Naive thymus-derived CD8-positive, alpha-beta T cell (primary cell): ENCODE measurements at regions not wholly inside any gene's neighbourhood (a gene's known extent, or its start where the extent isn't known, plus 50 kb on each side); places are given as distances from the start of the nearest gene placed in this dataset.

Experiments
- ATAC-seq, 2 donors: fragments of 150-1000 bp; cut with Tn5 transposase in 1 of 2; sonication (Bioruptor Pico), chemical (Tn5 transposase) in 1 of 2; 1 replicate in 1 of 2; 2 replicates in 1 of 2; pipeline ENCODE4 v1.10.0; 2021; ENCODE audit warnings: mild to moderate bottlenecking in 2 of 2, moderate library complexity in 2 of 2
- POLR2A ChIA-PET: fragments of 350-600 bp; sonication (Branson Sonifier 250); formaldehyde crosslinking; loops from one replicate; lab custom pipeline; 2021; ENCODE audit warnings: antibody characterized with exemption; lab: Charles Lee
- DNase-seq, 10 donors: peaks; one replicate each; pipeline versions ENCODE4 v3.0.0 to v3.0.0-alpha.2; 2020 to 2022
- H3K27ac Mint-ChIP-seq, 10 donors: one replicate each; pipeline ENCODE4 v1.8.0; 2020 to 2022; ENCODE audit warnings: mild to moderate bottlenecking in 10 of 10, mixed read lengths in 10 of 10, moderate library complexity in 4 of 10, inconsistent platforms in 1 of 10
- H3K27me3 Mint-ChIP-seq, 5 donors: one replicate each; pipeline ENCODE4 v1.8.0; 2021 to 2022; ENCODE audit warnings: mixed read lengths in 5 of 5
- H3K36me3 Mint-ChIP-seq, 3 donors: one replicate each; pipeline ENCODE4 v1.8.0; 2020 to 2022; ENCODE audit warnings: mixed read lengths in 3 of 3, mild to moderate bottlenecking in 2 of 3, inconsistent platforms in 1 of 3
- H3K4me1 Mint-ChIP-seq, 4 donors: one replicate each; pipeline ENCODE4 v1.8.0; 2021 to 2022; ENCODE audit warnings: mixed read lengths in 4 of 4
- H3K4me3 Mint-ChIP-seq, 10 donors: one replicate each; pipeline ENCODE4 v1.8.0; 2020 to 2022; ENCODE audit warnings: mild to moderate bottlenecking in 10 of 10, mixed read lengths in 10 of 10, moderate library complexity in 6 of 10, inconsistent platforms in 1 of 10
- H3K9me3 Mint-ChIP-seq, 9 donors: one replicate each; pipeline ENCODE4 v1.8.0; 2020 to 2022; ENCODE audit warnings: mixed read lengths in 9 of 9, mild to moderate bottlenecking in 3 of 9, inconsistent platforms in 1 of 9, moderate library complexity in 1 of 9

GRCh38 chr18:73869182-73869581 is 278.5 kb downstream of the FBXO15 start:
- no peaks in the 10 kb centered on the region for H3K36me3 Mint-ChIP-seq
- H3K4me3 Mint-ChIP-seq: no peak overlapping the region
- H3K27ac Mint-ChIP-seq: no peak overlapping the region
- peaks cover 0 to 17% (median 7%) of the 10 kb centered on the region in 5 donors for H3K27me3 Mint-ChIP-seq
- H3K4me1 Mint-ChIP-seq: no peaks in the 10 kb centered on the region
- DNase-seq (no peak), ATAC-seq (no peak)
- H3K9me3 Mint-ChIP-seq: no peaks in the 10 kb centered on the region
- POLR2A ChIA-PET: no interaction called here

GRCh38 chr18:73861771-73862170 is 285.9 kb downstream of the FBXO15 start:
- POLR2A ChIA-PET: no interaction called here
- no peak overlapping the region for H3K27ac Mint-ChIP-seq
- no peak overlapping the region for H3K4me3 Mint-ChIP-seq
- DNase-seq: no peak
- no peak for ATAC-seq
- no peaks in the 10 kb centered on the region for H3K9me3 Mint-ChIP-seq
- peaks cover 0 to 6% (median 2%) of the 10 kb centered on the region in 4 donors for H3K4me1 Mint-ChIP-seq
- H3K36me3 Mint-ChIP-seq: no peaks in the 10 kb centered on the region
- H3K27me3 Mint-ChIP-seq: peaks cover 1 to 11% (median 3%) of the 10 kb centered on the region in 5 donors

GRCh38 chr18:73859837-73860397 is 287.7 kb downstream of the FBXO15 start:
- POLR2A ChIA-PET: no interaction called here
- Mint-ChIP-seq H3K27ac (no peak overlapping the region), H3K36me3 (no peaks in the 10 kb centered on the region), H3K4me1 (peaks cover 0 to 6% (median 2%) of the 10 kb centered on the region in 4 donors), H3K27me3 (peaks cover 0 to 7% (median 0%) of the 10 kb centered on the region in 5 donors), H3K4me3 (no peak overlapping the region), H3K9me3 (no peaks in the 10 kb centered on the region)
- no peak for DNase-seq
- no peak for ATAC-seq

GRCh38 chr18:73852789-73853549 is 294.7 kb downstream of the FBXO15 start:
- Mint-ChIP-seq H3K4me1 (no peaks in the 10 kb centered on the region), H3K27ac (no peak overlapping the region), H3K9me3 (no peaks in the 10 kb centered on the region), H3K4me3 (no peak overlapping the region), H3K27me3 (peaks cover 0 to 2% (median 0%) of the 10 kb centered on the region in 5 donors), H3K36me3 (no peaks in the 10 kb centered on the region)
- ATAC-seq (no peak), DNase-seq (no peak)
- POLR2A ChIA-PET: no interaction called here

GRCh38 chr18:73850782-73851181 is 296.9 kb downstream of the FBXO15 start:
- no peaks in the 10 kb centered on the region for H3K36me3 Mint-ChIP-seq
- ATAC-seq (no peak), DNase-seq (no peak)
- peaks cover 0 to 2% (median 0%) of the 10 kb centered on the region in 5 donors for H3K27me3 Mint-ChIP-seq
- H3K4me1 Mint-ChIP-seq: no peaks in the 10 kb centered on the region
- no peak overlapping the region for H3K27ac Mint-ChIP-seq
- no peaks in the 10 kb centered on the region for H3K9me3 Mint-ChIP-seq
- POLR2A ChIA-PET: no interaction called here
- H3K4me3 Mint-ChIP-seq: no peak overlapping the region

GRCh38 chr18:73848656-73849055 is 299.0 kb downstream of the FBXO15 start:
- POLR2A ChIA-PET: no interaction called here
- peaks cover 2 to 8% (median 3%) of the 10 kb centered on the region in 5 donors for H3K27me3 Mint-ChIP-seq

GRCh38 chr18:73843455-73843854 is 304.2 kb downstream of the FBXO15 start:
- Mint-ChIP-seq H3K27me3 (peaks cover 2 to 9% (median 3%) of the 10 kb centered on the region in 5 donors), H3K4me3 (no peak overlapping the region), H3K36me3 (no peaks in the 10 kb centered on the region), H3K9me3 (no peaks in the 10 kb centered on the region), H3K27ac (no peak overlapping the region), H3K4me1 (peaks cover 0 to 8% (median 4%) of the 10 kb centered on the region in 4 donors)
- ATAC-seq (no peak), DNase-seq (no peak)
- POLR2A ChIA-PET: no interaction called here

More at GRCh38 chr18:73848656-73849055, 299.0 kb downstream of the FBXO15 start:
- Mint-ChIP-seq H3K4me3 (no peak overlapping the region), H3K36me3 (no peaks in the 10 kb centered on the region), H3K9me3 (no peaks in the 10 kb centered on the region), H3K4me1 (no peaks in the 10 kb centered on the region), H3K27ac (no peak overlapping the region)
- ATAC-seq (no peak), DNase-seq (no peak)

- H3K27me3 Mint-ChIP-seq: peaks cover 2 to 9% (median 3%) of the 10 kb centered on the region in 5 donors
Measured at GRCh38 chr18:73842795-73843394, 304.7 kb downstream of the FBXO15 start.

GRCh38 chr18:73841661-73842060 is 306.0 kb downstream of the FBXO15 start:
- H3K27ac Mint-ChIP-seq: no peak overlapping the region
- POLR2A ChIA-PET: no interaction called here
- ATAC-seq: no peak
- no peaks in the 10 kb centered on the region for H3K36me3 Mint-ChIP-seq
- no peak overlapping the region for H3K4me3 Mint-ChIP-seq
- no peaks in the 10 kb centered on the region for H3K9me3 Mint-ChIP-seq
- H3K27me3 Mint-ChIP-seq: peaks cover 2 to 9% (median 3%) of the 10 kb centered on the region in 5 donors
- peaks cover 0 to 8% (median 4%) of the 10 kb centered on the region in 4 donors for H3K4me1 Mint-ChIP-seq
- no peak for DNase-seq

More at GRCh38 chr18:73842795-73843394, 304.7 kb downstream of the FBXO15 start:
- Mint-ChIP-seq H3K36me3 (no peaks in the 10 kb centered on the region), H3K4me3 (peak overlapping the region; percentile 54 to 86 (median 76)), H3K4me1 (peaks cover 0 to 8% (median 4%) of the 10 kb centered on the region in 4 donors), H3K9me3 (no peaks in the 10 kb centered on the region), H3K27ac (peak overlapping the region in 3 of 10 donors; percentile 24 to 61 (median 26))
- POLR2A ChIA-PET: no interaction called here
- peak; percentile 47 to 54 for ATAC-seq
- DNase-seq: peak in 8 of 10 donors; percentile 11 to 42 (median 24)

GRCh38 chr18:73840319-73840945 is 307.2 kb downstream of the FBXO15 start:
- Mint-ChIP-seq H3K9me3 (no peaks in the 10 kb centered on the region), H3K36me3 (no peaks in the 10 kb centered on the region), H3K4me1 (peaks cover 0 to 8% (median 4%) of the 10 kb centered on the region in 4 donors), H3K27ac (no peak overlapping the region), H3K27me3 (peaks cover 2 to 9% (median 3%) of the 10 kb centered on the region in 5 donors), H3K4me3 (no peak overlapping the region)
- DNase-seq (no peak), ATAC-seq (no peak)
- POLR2A ChIA-PET: no interaction called here

GRCh38 chr18:73839441-73839840 is 308.2 kb downstream of the FBXO15 start:
- Mint-ChIP-seq H3K27ac (no peak overlapping the region), H3K27me3 (peaks cover 1 to 9% (median 3%) of the 10 kb centered on the region in 5 donors), H3K4me3 (no peak overlapping the region), H3K9me3 (no peaks in the 10 kb centered on the region), H3K4me1 (peaks cover 0 to 8% (median 4%) of the 10 kb centered on the region in 4 donors), H3K36me3 (no peaks in the 10 kb centered on the region)
- ATAC-seq: no peak
- POLR2A ChIA-PET: no interaction called here
- DNase-seq: no peak

- Mint-ChIP-seq H3K27ac (no peak overlapping the region), H3K4me3 (no peak overlapping the region), H3K9me3 (no peaks in the 10 kb centered on the region), H3K27me3 (peaks cover 0 to 3% (median 0%) of the 10 kb centered on the region in 5 donors), H3K36me3 (no peaks in the 10 kb centered on the region), H3K4me1 (peaks cover 0 to 8% (median 4%) of the 10 kb centered on the region in 4 donors)
- DNase-seq (no peak), ATAC-seq (no peak)
- POLR2A ChIA-PET: no interaction called here
Measured at GRCh38 chr18:73838107-73838506, 309.5 kb downstream of the FBXO15 start.
